ENCODE measurements at regions not wholly inside any gene's neighbourhood (a gene's known extent, or its start where the extent isn't known, plus 50 kb on each side); places are given as distances from the start of the nearest gene placed in this dataset.

GRCh38 chr22:22770881-22771280 lies 116.7 kb upstream of the IGLL5 start:
- H3K36me3 ChIP-seq, result no peaks in the 10 kb centered on the region
- no peak for DNase-seq
- H3K27me3 ChIP-seq (ENCODE audit: low read depth), result peaks cover 81% of the 10 kb centered on the region
- no peak for TF ChIP-seq CTCF (IDR thresholded peaks at IDR 0.05; ENCODE audit: borderline replicate concordance)
- H3K4me3 ChIP-seq, result no peak overlapping the region
- no peaks in the 10 kb centered on the region for H3K4me1 ChIP-seq
- peaks cover 5% of the 10 kb centered on the region for H3K9me3 ChIP-seq (replicated peaks)
- intact Hi-C loops (cut with micrococcal nuclease), result no loop called here
- H3K27ac ChIP-seq (replicated peaks), result no peak overlapping the region

GRCh38 chr22:22771696-22772377 lies 115.8 kb upstream of the IGLL5 start:
- no peak for DNase-seq
- H3K27me3 ChIP-seq (ENCODE audit: low read depth), result peaks cover 86% of the 10 kb centered on the region
- no peak for TF ChIP-seq CTCF (IDR thresholded peaks at IDR 0.05; ENCODE audit: borderline replicate concordance)
- H3K27ac ChIP-seq (replicated peaks), result no peak overlapping the region
- peaks cover 5% of the 10 kb centered on the region for H3K9me3 ChIP-seq (replicated peaks)
- no peak overlapping the region for H3K4me3 ChIP-seq
- H3K4me1 ChIP-seq, result no peaks in the 10 kb centered on the region
- intact Hi-C loops (cut with micrococcal nuclease), result no loop called here
- H3K36me3 ChIP-seq, result no peaks in the 10 kb centered on the region

- no peak for TF ChIP-seq CTCF (IDR thresholded peaks at IDR 0.05; ENCODE audit: borderline replicate concordance)
- no peak for DNase-seq
- Histone ChIP-seq H3K36me3 (no peaks in the 10 kb centered on the region), H3K4me1 (no peaks in the 10 kb centered on the region), H3K27ac (replicated peaks) (no peak overlapping the region), H3K27me3 (ENCODE audit: low read depth) (peaks cover 86% of the 10 kb centered on the region), H3K9me3 (replicated peaks) (peaks cover 5% of the 10 kb centered on the region), H3K4me3 (no peak overlapping the region)
- intact Hi-C loops (cut with micrococcal nuclease), result no loop called here
These were observed 115.2 kb upstream of the IGLL5 start for GRCh38 chr22:22772396-22772795.

GRCh38 chr22:22772883-22773282 lies 114.7 kb upstream of the IGLL5 start:
- no peaks in the 10 kb centered on the region for H3K4me1 ChIP-seq
- intact Hi-C loops (cut with micrococcal nuclease), result no loop called here
- H3K27me3 ChIP-seq (ENCODE audit: low read depth), result peaks cover 86% of the 10 kb centered on the region
- no peak for TF ChIP-seq CTCF (IDR thresholded peaks at IDR 0.05; ENCODE audit: borderline replicate concordance)
- no peak overlapping the region for H3K4me3 ChIP-seq
- H3K27ac ChIP-seq (replicated peaks), result no peak overlapping the region
- DNase-seq, result no peak
- peaks cover 5% of the 10 kb centered on the region for H3K9me3 ChIP-seq (replicated peaks)
- no peaks in the 10 kb centered on the region for H3K36me3 ChIP-seq

- TF ChIP-seq CTCF (IDR thresholded peaks at IDR 0.05; ENCODE audit: borderline replicate concordance), result no peak
- no peaks in the 10 kb centered on the region for H3K4me1 ChIP-seq
- intact Hi-C loops (cut with micrococcal nuclease), result no loop called here
- no peaks in the 10 kb centered on the region for H3K36me3 ChIP-seq
- no peak overlapping the region for H3K4me3 ChIP-seq
- H3K27me3 ChIP-seq (ENCODE audit: low read depth), result peaks cover 82% of the 10 kb centered on the region
- DNase-seq, result no peak
- H3K27ac ChIP-seq (replicated peaks), result no peak overlapping the region
- H3K9me3 ChIP-seq (replicated peaks), result peaks cover 5% of the 10 kb centered on the region
These were observed 114.2 kb upstream of the IGLL5 start for GRCh38 chr22:22773427-22773826.

All from left ventricle myocardium inferior (tissue), 1 donor.